Motor neuron (in vitro differentiated cells): ENCODE measurements at regions not wholly inside any gene's neighbourhood (a gene's known extent, or its start where the extent isn't known, plus 50 kb on each side); places are given as distances from the start of the nearest gene placed in this dataset.

Experiments used
- ATAC-seq, 8 experiments: fragments of 200-7000 bp; cut with Tn5 transposase; replicated peaks in 6 of 8; 2 replicates each; pipeline ENCODE4 v1.8.0; 2021; ENCODE audit warnings: mild to moderate bottlenecking in 8 of 8, moderate library complexity in 8 of 8
- H3K27ac ChIP-seq, 2 donors: fragments of 250-450 bp; sonication (Bioruptor Pico); 2 replicates each; pipeline ENCODE4 v1.9.0; 2021; ENCODE audit warnings: antibody characterized with exemption in 2 of 2, mild to moderate bottlenecking in 2 of 2, moderate library complexity in 1 of 2
- H3K4me1 ChIP-seq, 2 donors: fragments of 250-450 bp; sonication (Bioruptor Pico); replicated peaks in 1 of 2; 2 replicates each; pipeline ENCODE4 v1.6.1; 2021; ENCODE audit warnings: antibody characterized with exemption in 2 of 2, mild to moderate bottlenecking in 2 of 2, moderate library complexity in 1 of 2
- H3K4me3 ChIP-seq, 5 donors: fragments of 250-450 bp; sonication (Bioruptor Pico); 2 replicates each; pipeline ENCODE4 v1.9.0; 2021; ENCODE audit warnings: antibody characterized with exemption in 5 of 5, mild to moderate bottlenecking in 5 of 5, moderate library complexity in 4 of 5
- WGBS, 10 experiments: fragments of 450-650 bp; shearing (Covaris generic); methylation state at CpG; one replicate each; pipeline ENCODE4 v1.0.0; 2022; 5-methylcytosine and 5-hydroxymethylcytosine counted together
- in situ Hi-C, 9 experiments: fragments of 400-800 bp; cut with MboI; loops; one replicate each; pipeline ENCODE4 v1.15.0; 2021; ENCODE audit warnings: low sequenced_read_pairs in 9 of 9, low pct_unique_long_range_greater_than_20kb in 2 of 9; ENCODE audit not compliant: unreplicated experiment in 9 of 9

DNA sequence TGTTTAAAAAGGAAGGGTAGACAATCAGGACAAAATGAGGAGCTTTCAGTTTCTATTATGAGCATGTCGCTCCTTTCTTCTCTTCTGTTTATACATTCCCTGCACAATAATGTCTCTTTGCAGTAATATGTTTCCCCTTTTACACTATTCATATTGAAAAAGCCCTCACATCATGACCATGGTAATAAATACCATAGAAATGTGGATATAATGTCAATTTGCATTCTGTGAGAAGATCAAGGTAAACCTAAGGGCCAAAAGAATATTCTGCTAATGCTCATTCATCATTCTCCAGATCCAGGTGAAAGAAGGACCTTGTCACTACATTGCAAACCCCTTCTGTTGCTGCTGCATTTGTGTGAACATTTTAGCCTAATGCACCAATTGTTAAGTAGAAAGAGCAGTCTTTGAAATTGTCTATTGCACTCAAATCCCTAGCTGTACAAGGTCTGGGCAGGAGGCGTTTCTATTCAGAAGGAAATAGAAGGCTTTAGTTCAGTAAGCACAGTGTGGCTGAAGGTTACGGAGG lies 117.6 kb upstream of the SOX21 start:
- peak in 5 of 8 experiments; percentile 14 to 43 (median 28) for ATAC-seq
- WGBS, 10 experiments = 0 to 80% (median 18%) methylated on average over 1 to 3 of the region's 3 CpGs
- in situ Hi-C loops = no loop called here

DNA sequence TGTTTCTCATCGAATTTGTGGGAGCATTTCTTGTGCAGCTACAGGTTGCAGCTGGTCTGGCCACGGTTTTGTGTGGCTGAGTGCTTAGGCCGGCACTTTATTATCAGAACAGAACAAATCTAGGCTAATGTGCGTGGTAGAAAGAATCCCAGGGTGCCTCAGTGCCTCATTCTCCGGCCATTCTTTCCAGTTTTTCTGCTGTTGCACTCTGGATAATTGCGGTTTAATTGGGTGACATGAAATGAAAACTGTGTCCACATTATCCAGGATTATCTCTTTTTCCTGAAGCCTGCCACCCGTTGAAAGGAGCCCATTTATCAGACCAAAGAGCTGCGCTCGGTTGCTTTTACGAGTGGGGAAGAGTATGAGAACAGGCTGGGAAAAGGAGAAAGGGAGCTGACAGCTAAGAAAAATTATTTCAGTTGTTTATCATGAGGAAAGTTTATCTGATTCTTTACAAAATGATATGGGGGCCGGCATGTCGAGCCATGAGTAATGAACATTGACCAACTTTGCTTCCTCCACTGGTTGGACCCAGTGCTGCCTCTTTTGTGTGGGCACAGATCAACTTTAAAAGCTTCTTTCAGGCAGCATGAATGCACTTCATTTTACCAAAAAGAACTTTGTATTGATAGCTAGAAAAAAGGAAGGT lies 117.0 kb upstream of the SOX21 start:
- ATAC-seq = peak in 5 of 8 experiments; percentile 54 to 79 (median 73)
- WGBS, 10 experiments = 0 to 48% (median 16%) methylated on average over 1 to 12 of the region's 12 CpGs
- peaks cover 16 to 29% of the 10 kb centered on the region in 2 donors for H3K4me1 ChIP-seq
- H3K4me3 ChIP-seq = no peak overlapping the region
- no peak overlapping the region for H3K27ac ChIP-seq
- in situ Hi-C loops = no loop called here

More for the DNA sequence above, 117.6 kb upstream of the SOX21 start:
- Histone ChIP-seq H3K4me1 (peaks cover 16 to 29% of the 10 kb centered on the region in 2 donors), H3K27ac (no peak overlapping the region), H3K4me3 (no peak overlapping the region)

- in situ Hi-C loops = no loop called here
- WGBS, 10 experiments = 0 to 100% (median 57%) methylated on average over 1 to 2 of the region's 2 CpGs; no CpG with 5 or more reads in 4 of the 10 experiments
- Histone ChIP-seq H3K27ac (no peak overlapping the region), H3K4me1 (peaks cover 16 to 29% of the 10 kb centered on the region in 2 donors), H3K4me3 (no peak overlapping the region)
- no peak for ATAC-seq
Measured at GRCh38 chr13:94827566-94827965, 115.2 kb upstream of the SOX21 start.

DNA sequence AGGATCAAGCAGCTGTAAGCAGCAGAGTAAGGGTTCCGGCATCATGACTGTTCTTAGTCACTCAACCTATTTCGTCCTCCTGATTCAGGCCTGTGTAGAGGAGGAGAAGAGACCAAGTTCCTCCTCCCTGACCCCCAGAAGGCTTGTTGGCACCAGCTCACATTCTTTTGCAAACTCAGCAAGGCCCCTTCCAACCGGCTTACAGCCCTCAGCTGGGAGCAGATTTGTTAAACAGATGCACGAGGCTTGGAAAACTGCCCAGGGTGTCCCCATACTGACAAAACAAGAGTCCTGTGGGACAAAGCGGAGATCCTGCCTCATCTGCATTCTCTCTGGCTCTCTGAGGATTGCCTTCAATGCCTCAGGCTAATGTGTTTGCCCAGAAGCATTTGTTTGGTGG lies 113.2 kb upstream of the SOX21 start:
- Histone ChIP-seq H3K4me1 (peaks cover 16 to 29% of the 10 kb centered on the region in 2 donors), H3K4me3 (no peak overlapping the region), H3K27ac (no peak overlapping the region)
- ATAC-seq = peak; percentile 70 to 94 (median 74)
- in situ Hi-C loops = no loop called here
- WGBS, 10 experiments = 0 to 40% (median 19%) methylated on average over 1 to 5 of the region's 5 CpGs; no CpG with 5 or more reads in 2 of the 10 experiments

- no peak for ATAC-seq
- Histone ChIP-seq H3K4me1 (peaks cover 12 to 21% of the 10 kb centered on the region in 2 donors), H3K27ac (no peak overlapping the region), H3K4me3 (no peak overlapping the region)
- in situ Hi-C loops = no loop called here
- WGBS, 10 experiments = 0 to 96% (median 83%) methylated on average over 1 to 4 of the region's 4 CpGs; no CpG with 5 or more reads in 1 of the 10 experiments
Measured at GRCh38 chr13:94824601-94825000, 112.3 kb upstream of the SOX21 start.

GRCh38 chr13:94822356-94822755 lies 110.0 kb upstream of the SOX21 start:
- Histone ChIP-seq H3K4me1 (peaks cover 5% of the 10 kb centered on the region in 2 donors), H3K27ac (no peak overlapping the region), H3K4me3 (no peak overlapping the region)
- in situ Hi-C loops = no loop called here
- 33 to 89% (median 65%) methylated on average over 1 to 3 of the region's 3 CpGs; no CpG with 5 or more reads in 4 of the 10 experiments for WGBS, 10 experiments
- no peak for ATAC-seq

- 48 to 98% (median 85%) methylated on average over 1 to 7 of the region's 7 CpGs; no CpG with 5 or more reads in 1 of the 10 experiments for WGBS, 10 experiments
- in situ Hi-C loops = no loop called here
- Histone ChIP-seq H3K27ac (no peak overlapping the region), H3K4me1 (no peaks in the 10 kb centered on the region), H3K4me3 (no peak overlapping the region)
- ATAC-seq = no peak
Measured at GRCh38 chr13:94816256-94816655, 103.9 kb upstream of the SOX21 start.

- ATAC-seq = peak in 1 of 8 experiments; percentile 34
- Histone ChIP-seq H3K27ac (no peak overlapping the region), H3K4me3 (no peak overlapping the region), H3K4me1 (no peaks in the 10 kb centered on the region)
- 0 to 67% (median 41%) methylated on average over 1 to 4 of the region's 4 CpGs; no CpG with 5 or more reads in 1 of the 10 experiments for WGBS, 10 experiments
- in situ Hi-C loops = no loop called here
Measured at GRCh38 chr13:94813920-94814475, 101.7 kb upstream of the SOX21 start.

- H3K27ac ChIP-seq = no peak overlapping the region
- in situ Hi-C loops = no loop called here
- H3K4me3 ChIP-seq = no peak overlapping the region
- ATAC-seq = no peak
- H3K4me1 ChIP-seq = no peaks in the 10 kb centered on the region
Measured at GRCh38 chr13:94811753-94812152, 99.4 kb upstream of the SOX21 start.

GRCh38 chr13:94800423-94800822 lies 88.1 kb upstream of the SOX21 start:
- in situ Hi-C loops = no loop called here
- ATAC-seq = no peak
- 34 to 94% (median 71%) methylated on average over 1 to 5 of the region's 5 CpGs for WGBS, 10 experiments
- H3K4me1 ChIP-seq = peaks cover 0 to 3% of the 10 kb centered on the region in 2 donors
- H3K4me3 ChIP-seq = no peak overlapping the region
- H3K27ac ChIP-seq = no peak overlapping the region

- ATAC-seq = no peak
- in situ Hi-C loops = no loop called here
- 0 to 100% (median 90%) methylated on average over 1 to 5 of the region's 5 CpGs; no CpG with 5 or more reads in 1 of the 10 experiments for WGBS, 10 experiments
- Histone ChIP-seq H3K4me3 (no peak overlapping the region), H3K27ac (no peak overlapping the region), H3K4me1 (peaks cover 0 to 3% of the 10 kb centered on the region in 2 donors)
Measured at GRCh38 chr13:94799299-94799698, 87.0 kb upstream of the SOX21 start.

DNA sequence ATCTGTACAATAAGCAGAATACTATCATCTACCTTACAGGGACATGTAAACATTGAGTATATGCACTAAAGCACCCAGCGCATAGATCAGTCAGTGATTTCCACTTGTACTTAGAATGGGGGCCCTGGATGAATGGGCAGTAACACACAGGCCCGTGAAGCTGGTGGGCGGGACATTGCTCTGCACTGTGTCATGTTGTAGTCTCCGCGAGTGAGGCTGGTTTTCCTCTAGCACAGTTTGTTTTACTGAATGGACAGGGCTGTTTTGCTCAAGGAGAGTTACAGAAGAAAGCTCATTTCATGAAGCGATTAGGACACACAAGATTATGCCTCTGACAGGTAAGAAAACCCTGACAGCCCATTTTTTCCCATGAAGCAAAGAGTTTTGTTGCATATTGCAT lies 86.4 kb upstream of the SOX21 start:
- in situ Hi-C loops = no loop called here
- no peak overlapping the region for H3K4me3 ChIP-seq
- ATAC-seq = no peak
- WGBS, 10 experiments = 14 to 100% (median 77%) methylated on average over 1 to 4 of the region's 6 CpGs; no CpG with 5 or more reads in 2 of the 10 experiments
- no peak overlapping the region for H3K27ac ChIP-seq
- H3K4me1 ChIP-seq = peaks cover 0 to 3% of the 10 kb centered on the region in 2 donors

DNA sequence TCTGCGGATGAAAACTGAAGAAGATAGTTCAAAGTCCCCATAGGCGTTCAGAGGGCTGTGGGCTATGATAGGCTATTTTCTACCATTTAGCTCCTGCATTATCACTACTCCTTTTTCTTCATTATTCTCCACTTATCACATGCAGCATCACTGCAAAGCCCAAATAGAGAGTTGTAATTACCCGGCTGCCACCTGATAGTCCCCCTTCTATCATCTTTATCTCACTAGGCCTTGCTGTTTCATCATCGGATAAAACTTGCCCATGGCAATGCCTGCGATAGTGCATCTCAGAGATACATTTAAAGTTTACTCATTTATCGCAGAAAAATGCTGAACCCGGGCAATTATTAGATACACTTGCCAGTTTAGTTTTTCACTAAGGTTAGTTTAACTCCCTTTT lies 82.9 kb upstream of the SOX21 start:
- 38 to 100% (median 83%) methylated on average over 1 to 7 of the region's 7 CpGs; no CpG with 5 or more reads in 1 of the 10 experiments for WGBS, 10 experiments
- Histone ChIP-seq H3K4me3 (no peak overlapping the region), H3K4me1 (peaks cover 0 to 3% of the 10 kb centered on the region in 2 donors), H3K27ac (no peak overlapping the region)
- in situ Hi-C loops = no loop called here
- ATAC-seq = no peak
